ENCODE measurements at regions not wholly inside any gene's neighbourhood (a gene's known extent, or its start where the extent isn't known, plus 50 kb on each side); places are given as distances from the start of the nearest gene placed in this dataset.

DNA sequence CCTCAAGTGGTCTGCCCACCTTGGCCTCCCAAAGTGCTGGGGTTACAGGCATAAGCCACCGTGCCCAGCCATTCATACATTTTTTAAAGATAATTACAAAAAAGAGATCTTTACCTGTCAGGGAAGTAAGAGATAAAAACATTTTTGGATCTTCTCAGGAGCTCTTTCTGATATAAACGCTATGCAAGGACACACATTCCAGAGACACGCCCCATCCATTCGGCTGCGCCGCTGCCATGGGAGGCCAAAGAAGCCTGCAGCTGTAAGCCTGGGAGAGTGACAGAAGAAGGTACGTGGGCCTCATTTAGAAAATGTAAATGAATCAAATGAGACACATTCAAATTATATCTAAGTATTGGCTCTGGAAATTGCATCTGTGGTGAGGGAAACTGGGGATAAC is 85.3 kb downstream of the LYZL1 start:
- TF ChIP-seq, protein P1, sequence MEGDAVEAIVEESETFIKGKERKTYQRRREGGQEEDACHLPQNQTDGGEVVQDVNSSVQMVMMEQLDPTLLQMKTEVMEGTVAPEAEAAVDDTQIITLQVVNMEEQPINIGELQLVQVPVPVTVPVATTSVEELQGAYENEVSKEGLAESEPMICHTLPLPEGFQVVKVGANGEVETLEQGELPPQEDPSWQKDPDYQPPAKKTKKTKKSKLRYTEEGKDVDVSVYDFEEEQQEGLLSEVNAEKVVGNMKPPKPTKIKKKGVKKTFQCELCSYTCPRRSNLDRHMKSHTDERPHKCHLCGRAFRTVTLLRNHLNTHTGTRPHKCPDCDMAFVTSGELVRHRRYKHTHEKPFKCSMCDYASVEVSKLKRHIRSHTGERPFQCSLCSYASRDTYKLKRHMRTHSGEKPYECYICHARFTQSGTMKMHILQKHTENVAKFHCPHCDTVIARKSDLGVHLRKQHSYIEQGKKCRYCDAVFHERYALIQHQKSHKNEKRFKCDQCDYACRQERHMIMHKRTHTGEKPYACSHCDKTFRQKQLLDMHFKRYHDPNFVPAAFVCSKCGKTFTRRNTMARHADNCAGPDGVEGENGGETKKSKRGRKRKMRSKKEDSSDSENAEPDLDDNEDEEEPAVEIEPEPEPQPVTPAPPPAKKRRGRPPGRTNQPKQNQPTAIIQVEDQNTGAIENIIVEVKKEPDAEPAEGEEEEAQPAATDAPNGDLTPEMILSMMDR (conservative IDR thresholded peaks at IDR 0.05 in 1 of 2, IDR thresholded peaks at IDR 0.05 in 1 of 2; ENCODE audit: extremely low read depth in 1 of 2, insufficient read depth in 1 of 2, low read depth in 1 of 2, low read length in 2 of 2), result no peak
- no peak for TF ChIP-seq EZH2 (IDR thresholded peaks at IDR 0.05; ENCODE audit: borderline replicate concordance, low read length)

All from mammary epithelial cell (primary cell).